DMS53 (cell line): ENCODE measurements at regions not wholly inside any gene's neighbourhood (a gene's known extent, or its start where the extent isn't known, plus 50 kb on each side); places are given as distances from the start of the nearest gene placed in this dataset.
"Not testable (repeated sequence)": the region's sequence is repeated elsewhere in the genome, so short reads cannot be mapped to it uniquely, and the experiment has no call there.

Source experiments
- DNase-seq: peaks from one replicate; lab custom pipeline; 2025; lab: John Stamatoyannopoulos, UW

DNA sequence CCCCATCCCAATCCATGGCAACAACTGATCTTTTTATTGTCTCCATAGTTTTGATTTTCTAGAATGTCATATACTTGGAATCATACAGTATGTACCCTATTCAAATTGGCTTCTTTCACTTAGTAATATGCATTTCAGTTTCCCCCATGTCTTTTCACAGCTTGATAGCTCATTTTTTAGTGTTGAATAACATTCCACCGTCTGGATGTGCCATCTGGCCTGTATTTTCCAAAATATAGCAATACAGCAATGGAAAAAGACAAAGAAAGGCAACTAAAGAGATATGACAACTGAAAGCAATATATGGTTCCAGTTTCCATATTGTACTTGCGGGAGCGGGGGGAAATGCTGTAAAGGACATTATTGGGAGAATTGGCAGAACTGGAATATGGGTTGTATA is 166.4 kb upstream of the NT5E start:
- no peak for DNase-seq

DNA sequence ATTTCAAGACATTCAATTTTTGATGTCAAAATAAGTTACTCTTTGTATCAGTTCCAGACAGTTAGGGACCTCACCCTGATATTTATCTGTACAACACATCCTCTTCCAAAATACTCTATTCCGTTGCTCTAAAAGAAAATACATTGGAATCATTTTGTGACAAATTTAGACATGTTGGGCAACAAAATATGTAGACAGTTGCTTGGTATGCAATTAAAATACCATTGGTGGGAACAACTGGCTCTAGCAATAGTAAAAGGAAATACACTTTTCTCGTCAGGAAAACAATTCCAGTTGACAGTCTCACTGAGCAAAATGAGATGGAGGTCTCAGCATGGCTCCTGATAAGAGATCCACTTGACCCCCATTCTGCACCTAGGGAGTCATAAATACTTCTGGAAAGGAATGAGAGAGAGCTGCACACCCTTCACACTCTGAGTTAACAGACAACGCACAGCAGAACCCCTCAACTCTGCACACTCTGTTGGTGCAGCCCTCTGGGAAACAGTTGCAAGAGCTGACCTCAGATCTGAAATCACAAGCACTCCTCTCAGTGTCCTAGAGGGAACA is 171.3 kb upstream of the NT5E start:
- DNase-seq, result no peak

- not testable (repeated sequence) for DNase-seq
These were observed 173.9 kb upstream of the NT5E start for GRCh38 chr6:85276026-85276425.

- DNase-seq, result no peak
These were observed 174.4 kb upstream of the NT5E start for GRCh38 chr6:85275338-85275985.

DNA sequence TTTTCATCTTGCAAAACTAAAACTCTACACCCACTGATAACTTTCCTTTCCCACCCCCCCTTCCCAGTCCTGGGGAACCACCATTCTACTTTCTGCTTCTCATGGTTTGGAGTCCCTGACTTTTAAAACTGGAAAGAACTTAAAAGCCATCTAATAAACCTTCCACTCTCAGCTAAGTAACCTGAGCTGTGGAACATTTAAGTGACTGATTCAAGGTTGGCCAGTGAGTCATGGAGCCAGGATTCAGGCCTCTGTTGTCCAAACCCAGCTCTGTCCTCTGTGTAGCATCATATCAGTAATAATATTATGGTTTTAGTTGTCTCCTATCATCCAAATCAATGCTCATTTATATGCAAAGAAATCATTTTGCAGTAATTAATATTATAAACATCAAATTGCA is 176.0 kb upstream of the NT5E start:
- no peak for DNase-seq

DNA sequence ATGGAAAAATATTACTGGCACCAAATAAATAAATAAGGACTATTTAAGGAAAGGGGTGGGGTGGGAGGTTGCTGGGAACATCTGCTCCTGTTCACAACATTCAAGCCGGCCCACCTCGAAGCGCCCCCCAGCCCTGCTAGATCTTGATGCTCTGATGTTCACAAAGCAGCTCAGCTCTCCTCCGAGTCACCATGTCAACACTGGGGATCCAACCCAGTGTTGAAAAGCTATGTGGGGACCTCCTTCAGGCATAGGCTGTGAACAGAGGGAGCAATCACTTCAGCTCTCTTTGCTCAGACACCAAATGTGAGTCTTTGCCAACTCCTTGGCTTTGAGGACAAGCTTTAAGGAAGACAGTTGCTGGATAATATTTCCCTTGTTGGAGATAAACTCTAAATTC is 176.8 kb upstream of the NT5E start:
- DNase-seq, result no peak

- DNase-seq, result no peak
These were observed 177.3 kb upstream of the NT5E start for GRCh38 chr6:85272592-85272991.

DNA sequence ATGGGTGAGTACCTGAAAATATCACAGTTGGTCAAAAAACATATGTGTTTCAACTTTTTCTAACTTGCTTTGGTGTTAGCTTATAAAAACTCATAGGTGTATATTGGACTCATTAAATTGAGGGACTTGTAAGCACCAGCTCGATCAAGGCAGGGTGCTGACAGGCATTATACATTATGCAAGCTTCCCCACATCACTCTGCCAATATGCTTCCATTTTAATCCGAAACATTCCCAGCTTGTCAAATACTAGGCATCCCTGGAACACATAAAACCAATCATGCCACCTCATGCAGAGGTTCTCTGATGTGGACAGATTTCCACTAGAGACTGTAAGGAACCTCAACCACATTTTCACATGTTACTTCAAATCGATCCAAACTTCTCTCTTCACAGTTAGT is 187.3 kb upstream of the NT5E start:
- DNase-seq, result no peak

DNA sequence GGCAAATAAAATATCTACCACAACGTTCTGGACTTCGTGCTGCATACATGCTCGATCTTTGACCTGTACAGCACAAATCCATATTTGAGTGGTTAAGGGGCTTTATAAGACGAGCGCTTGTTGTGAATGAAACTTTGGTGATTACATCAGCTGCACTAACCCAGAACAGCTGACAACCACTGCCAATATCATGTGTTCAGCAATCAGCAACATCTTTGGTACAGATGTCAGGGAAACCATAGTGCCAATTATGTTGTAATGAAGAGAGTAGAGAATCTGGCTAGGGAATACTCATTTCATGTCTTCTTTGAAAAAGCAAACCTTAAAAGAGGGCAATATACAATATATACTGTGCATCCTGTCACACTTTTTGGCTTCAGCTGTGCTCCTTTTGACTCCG is 188.6 kb upstream of the NT5E start:
- DNase-seq, result no peak

- no peak for DNase-seq
These were observed 194.2 kb upstream of the NT5E start for GRCh38 chr6:85255661-85256060.

DNA sequence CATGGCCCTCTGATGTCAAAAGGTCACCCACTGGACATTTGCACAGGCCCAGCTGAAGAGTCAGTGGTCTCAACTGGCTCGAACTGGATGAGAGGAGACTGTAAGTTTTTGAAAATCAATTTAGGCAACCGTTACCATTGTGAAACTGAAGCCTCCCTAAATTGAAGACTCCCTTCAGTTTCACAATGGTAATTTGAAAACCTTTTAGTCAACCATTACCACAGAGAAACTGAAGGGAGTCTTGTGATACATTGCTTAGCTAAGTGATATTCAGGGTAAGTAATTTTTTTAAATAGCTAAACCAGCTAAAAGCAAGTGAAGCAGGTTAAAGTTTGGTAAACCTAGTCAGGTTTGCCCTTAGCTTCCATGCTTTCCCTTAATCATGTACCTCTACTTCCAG is 197.3 kb upstream of the NT5E start:
- no peak for DNase-seq

DNA sequence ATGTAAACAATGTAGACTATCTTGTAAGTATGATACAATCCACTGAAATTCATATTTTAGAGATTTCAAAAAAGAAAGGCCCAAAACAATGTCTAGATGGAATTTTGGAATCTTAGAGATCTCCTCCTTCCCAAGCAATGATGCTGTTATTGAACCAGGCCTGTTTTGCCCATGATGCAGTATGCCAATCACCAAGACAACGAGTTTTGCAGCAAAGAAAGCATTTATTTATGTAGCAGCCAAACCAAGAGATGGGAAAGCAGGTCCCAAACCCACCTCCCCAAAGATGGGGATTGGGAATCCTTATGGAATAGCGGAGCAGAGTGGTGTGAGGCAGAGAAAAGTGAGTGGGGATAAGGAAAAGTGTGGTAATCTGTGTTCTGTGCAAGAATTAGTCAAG is 197.8 kb upstream of the NT5E start:
- DNase-seq, result no peak

- no peak for DNase-seq
These were observed 198.6 kb upstream of the NT5E start for GRCh38 chr6:85251300-85251699.

- peak; percentile 51 for DNase-seq
These were observed 199.2 kb upstream of the NT5E start for GRCh38 chr6:85250586-85251220.

GRCh38 chr6:85245004-85245403 is 204.9 kb upstream of the NT5E start:
- DNase-seq, result no peak

DNA sequence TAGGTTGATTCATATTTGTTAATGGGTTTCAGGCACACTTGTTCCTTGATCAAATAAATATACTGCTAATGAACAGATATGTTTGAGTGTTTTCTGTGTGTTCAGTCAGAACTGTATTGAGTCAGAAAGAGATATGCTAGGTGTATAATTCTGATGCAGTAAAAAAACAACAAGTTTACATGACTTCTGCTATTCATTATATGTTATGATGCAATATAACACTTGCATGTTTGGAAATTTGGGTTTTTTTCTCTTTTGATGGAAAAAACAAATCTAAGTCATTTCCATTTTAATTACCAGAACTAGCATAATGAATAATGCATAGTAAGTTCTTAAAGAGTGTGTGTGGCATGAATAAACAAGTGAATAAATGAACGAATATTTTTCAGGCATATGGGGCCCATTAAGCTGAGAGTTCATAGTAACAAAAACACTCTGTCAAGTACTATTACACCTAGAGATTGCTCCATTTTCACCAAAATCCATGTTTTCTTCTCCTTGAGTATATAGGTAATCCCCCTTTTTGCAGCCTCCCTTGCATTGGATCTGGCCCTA is 208.3 kb upstream of the NT5E start:
- no peak for DNase-seq

- DNase-seq, result no peak
These were observed 209.0 kb upstream of the NT5E start for GRCh38 chr6:85240787-85241385.

GRCh38 chr6:85237478-85237877 is 212.4 kb upstream of the NT5E start:
- no peak for DNase-seq

DNA sequence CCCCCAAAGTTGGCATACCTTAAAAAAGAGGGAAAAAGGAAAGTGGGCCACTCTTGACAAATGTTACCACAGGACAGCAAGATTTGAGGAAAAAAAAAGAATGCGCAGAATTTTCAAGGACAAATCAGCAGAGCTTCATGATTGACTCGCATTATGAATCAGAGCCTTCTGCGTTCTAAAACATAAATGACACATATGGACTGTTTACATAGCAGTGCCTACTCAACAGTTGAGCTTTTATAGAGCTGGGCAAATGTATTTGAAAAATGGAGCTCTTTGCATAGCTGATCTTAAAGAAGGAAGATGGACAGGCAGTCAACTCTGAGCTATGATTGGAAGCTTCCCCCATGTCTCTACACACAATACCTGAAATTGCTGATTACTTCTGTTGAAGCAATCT is 213.2 kb upstream of the NT5E start:
- no peak for DNase-seq

DNA sequence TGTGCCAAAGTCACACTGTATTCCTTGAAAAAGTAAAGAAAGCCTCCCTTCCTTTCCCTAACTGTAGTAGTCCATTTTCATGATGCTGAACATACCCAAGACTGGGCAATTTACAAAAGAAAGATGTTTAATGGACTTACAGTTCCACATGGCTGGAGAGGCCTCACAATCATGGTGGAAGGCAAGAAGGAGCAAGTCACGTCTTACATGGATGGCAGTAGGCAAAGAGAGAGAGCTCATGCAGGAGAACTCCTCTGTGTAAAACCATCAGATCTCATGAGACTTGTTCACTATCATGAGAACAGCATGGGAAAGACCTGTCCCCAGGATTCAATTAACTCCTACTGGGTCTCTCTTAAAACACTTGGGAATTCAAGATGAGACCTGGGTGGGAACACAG is 222.5 kb upstream of the NT5E start:
- DNase-seq, result not testable (repeated sequence)

- peak; percentile 24 for DNase-seq
These were observed 237.1 kb upstream of the NT5E start for GRCh38 chr6:85212794-85213193.

GRCh38 chr6:85195243-85195642 is 254.6 kb upstream of the NT5E start:
- no peak for DNase-seq

GRCh38 chr6:85193339-85193738 is 256.5 kb upstream of the NT5E start:
- DNase-seq, result no peak
